ENCODE measurements at regions not wholly inside any gene's neighbourhood (a gene's known extent, or its start where the extent isn't known, plus 50 kb on each side); places are given as distances from the start of the nearest gene placed in this dataset.

- Histone ChIP-seq H3K9me3 (no peaks in the 10 kb centered on the region), H3K36me3 (no peaks in the 10 kb centered on the region), H3K4me3 (no peak overlapping the region), H3K27ac (replicated peaks in 1 of 4) (no peak overlapping the region), H3K4me1 (peaks cover 0 to 8% (median 2%) of the 10 kb centered on the region in 4 donors), H3K27me3 (no peaks in the 10 kb centered on the region)
- 79% methylated on average over 1 of the region's 1 CpG for WGBS
- intact Hi-C loops (cut with DNase I): no loop called here
- no peak for DNase-seq (ENCODE audit: extremely low spot score)
- TF ChIP-seq EP300 (IDR thresholded peaks at IDR 0.05) (no peak), POLR2AphosphoS5 (IDR thresholded peaks at IDR 0.05) (no peak), POLR2A (IDR thresholded peaks at IDR 0.05; ENCODE audit: low read depth) (no peak)
- TF ChIP-seq, protein P1, sequence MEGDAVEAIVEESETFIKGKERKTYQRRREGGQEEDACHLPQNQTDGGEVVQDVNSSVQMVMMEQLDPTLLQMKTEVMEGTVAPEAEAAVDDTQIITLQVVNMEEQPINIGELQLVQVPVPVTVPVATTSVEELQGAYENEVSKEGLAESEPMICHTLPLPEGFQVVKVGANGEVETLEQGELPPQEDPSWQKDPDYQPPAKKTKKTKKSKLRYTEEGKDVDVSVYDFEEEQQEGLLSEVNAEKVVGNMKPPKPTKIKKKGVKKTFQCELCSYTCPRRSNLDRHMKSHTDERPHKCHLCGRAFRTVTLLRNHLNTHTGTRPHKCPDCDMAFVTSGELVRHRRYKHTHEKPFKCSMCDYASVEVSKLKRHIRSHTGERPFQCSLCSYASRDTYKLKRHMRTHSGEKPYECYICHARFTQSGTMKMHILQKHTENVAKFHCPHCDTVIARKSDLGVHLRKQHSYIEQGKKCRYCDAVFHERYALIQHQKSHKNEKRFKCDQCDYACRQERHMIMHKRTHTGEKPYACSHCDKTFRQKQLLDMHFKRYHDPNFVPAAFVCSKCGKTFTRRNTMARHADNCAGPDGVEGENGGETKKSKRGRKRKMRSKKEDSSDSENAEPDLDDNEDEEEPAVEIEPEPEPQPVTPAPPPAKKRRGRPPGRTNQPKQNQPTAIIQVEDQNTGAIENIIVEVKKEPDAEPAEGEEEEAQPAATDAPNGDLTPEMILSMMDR (IDR thresholded peaks at IDR 0.05): no peak
Measured at GRCh38 chr10:61097026-61097425, 153.0 kb upstream of the RHOBTB1 start.

DNA sequence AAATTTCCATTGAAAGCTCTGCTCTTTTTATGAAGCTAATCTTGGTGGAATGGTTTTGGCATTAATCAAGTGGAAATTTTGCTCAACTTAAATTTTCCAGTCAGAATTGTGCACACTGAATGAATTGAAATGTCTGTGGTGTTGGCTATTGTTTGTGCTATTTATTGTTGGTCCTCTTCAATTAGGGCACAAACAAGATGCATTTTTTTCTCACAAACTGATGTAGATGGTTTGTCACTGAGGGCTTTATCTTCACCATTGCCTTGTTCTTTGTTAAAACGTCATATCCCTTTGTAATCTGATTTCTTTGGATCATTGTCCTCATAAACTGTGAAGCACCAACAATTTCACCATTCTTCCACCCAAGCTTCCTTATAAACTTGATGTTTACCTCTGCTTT, 152.1 kb upstream of the RHOBTB1 start:
- H3K27ac ChIP-seq (replicated peaks in 1 of 4): no peak overlapping the region
- DNase-seq (ENCODE audit: extremely low spot score): no peak
- H3K36me3 ChIP-seq: no peaks in the 10 kb centered on the region
- peaks cover 0 to 8% (median 2%) of the 10 kb centered on the region in 4 donors for H3K4me1 ChIP-seq
- WGBS: 84% methylated on average over 1 of the region's 1 CpG
- no peak overlapping the region for H3K4me3 ChIP-seq
- H3K27me3 ChIP-seq: no peaks in the 10 kb centered on the region
- H3K9me3 ChIP-seq: no peaks in the 10 kb centered on the region
- TF ChIP-seq POLR2AphosphoS5 (IDR thresholded peaks at IDR 0.05): no peak
- no peak for TF ChIP-seq EP300 (IDR thresholded peaks at IDR 0.05)
- no peak for TF ChIP-seq POLR2A (IDR thresholded peaks at IDR 0.05; ENCODE audit: low read depth)
- TF ChIP-seq, protein P1 (IDR thresholded peaks at IDR 0.05): no peak
- intact Hi-C loops (cut with DNase I): no loop called here

DNA sequence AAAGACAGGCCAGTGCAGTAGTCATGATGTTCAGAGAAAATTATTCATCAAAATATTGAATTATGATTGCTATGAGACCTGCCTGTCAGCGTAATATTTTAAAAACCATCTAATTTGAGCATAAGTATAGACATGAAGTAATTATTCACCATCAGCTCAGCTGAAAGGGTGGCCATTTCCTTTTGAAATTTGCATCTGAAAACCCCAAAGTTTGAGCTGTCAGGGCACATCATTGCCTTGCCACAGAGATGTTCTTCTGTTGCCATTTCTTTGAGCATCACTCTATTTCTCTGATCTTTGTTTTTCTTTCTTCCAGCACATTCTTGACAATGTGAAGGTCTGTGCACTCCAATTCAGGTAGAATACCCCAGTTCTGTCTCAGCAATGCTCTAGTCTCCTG, 147.5 kb upstream of the RHOBTB1 start:
- no peak for TF ChIP-seq EP300 (IDR thresholded peaks at IDR 0.05)
- no peak for TF ChIP-seq POLR2AphosphoS5 (IDR thresholded peaks at IDR 0.05)
- no peak for TF ChIP-seq POLR2A (IDR thresholded peaks at IDR 0.05; ENCODE audit: low read depth)
- TF ChIP-seq, protein P1 (IDR thresholded peaks at IDR 0.05): no peak
- intact Hi-C loops (cut with DNase I): no loop called here
- WGBS: 90% methylated on average over 1 of the region's 1 CpG
- H3K27me3 ChIP-seq: no peaks in the 10 kb centered on the region
- H3K4me3 ChIP-seq: no peak overlapping the region
- H3K4me1 ChIP-seq: no peaks in the 10 kb centered on the region
- no peaks in the 10 kb centered on the region for H3K9me3 ChIP-seq
- no peaks in the 10 kb centered on the region for H3K36me3 ChIP-seq
- DNase-seq (ENCODE audit: extremely low spot score): no peak
- H3K27ac ChIP-seq (replicated peaks in 1 of 4): no peak overlapping the region

GRCh38 chr10:61089251-61089650, 145.3 kb upstream of the RHOBTB1 start:
- Histone ChIP-seq H3K4me3 (no peak overlapping the region), H3K9me3 (no peaks in the 10 kb centered on the region), H3K4me1 (no peaks in the 10 kb centered on the region), H3K27me3 (no peaks in the 10 kb centered on the region), H3K36me3 (no peaks in the 10 kb centered on the region), H3K27ac (replicated peaks in 1 of 4) (no peak overlapping the region)
- intact Hi-C loops (cut with DNase I): no loop called here
- no peak for TF ChIP-seq POLR2AphosphoS5 (IDR thresholded peaks at IDR 0.05)
- no peak for TF ChIP-seq EP300 (IDR thresholded peaks at IDR 0.05)
- TF ChIP-seq, protein P1 (IDR thresholded peaks at IDR 0.05): no peak
- TF ChIP-seq POLR2A (IDR thresholded peaks at IDR 0.05; ENCODE audit: low read depth): no peak
- no peak for DNase-seq (ENCODE audit: extremely low spot score)
- 94% methylated on average over 1 of the region's 1 CpG for WGBS

GRCh38 chr10:61084493-61084892, 140.5 kb upstream of the RHOBTB1 start:
- TF ChIP-seq EP300 (IDR thresholded peaks at IDR 0.05): no peak
- TF ChIP-seq, protein P1 (IDR thresholded peaks at IDR 0.05): no peak
- no peak for TF ChIP-seq POLR2A (IDR thresholded peaks at IDR 0.05; ENCODE audit: low read depth)
- no peak for TF ChIP-seq POLR2AphosphoS5 (IDR thresholded peaks at IDR 0.05)
- no peaks in the 10 kb centered on the region for H3K9me3 ChIP-seq
- H3K27me3 ChIP-seq: no peaks in the 10 kb centered on the region
- H3K4me3 ChIP-seq: no peak overlapping the region
- no peak for DNase-seq (ENCODE audit: extremely low spot score)
- no peak overlapping the region for H3K27ac ChIP-seq (replicated peaks in 1 of 4)
- intact Hi-C loops (cut with DNase I): no loop called here
- no peaks in the 10 kb centered on the region for H3K4me1 ChIP-seq
- no peaks in the 10 kb centered on the region for H3K36me3 ChIP-seq
